Suppressor macrophage treated with lipopolysaccharide for 4 hours (primary cell): ENCODE measurements at regions not wholly inside any gene's neighbourhood (a gene's known extent, or its start where the extent isn't known, plus 50 kb on each side); places are given as distances from the start of the nearest gene placed in this dataset.
A peak's percentile ranks its signal among the peaks of the same experiment; 100 is the strongest.
"Not testable (repeated sequence)": the region's sequence is repeated elsewhere in the genome, so short reads cannot be mapped to it uniquely, and the experiment has no call there.

Experiments
- DNase-seq: peaks from one replicate; pipeline ENCODE4 v3.0.0-alpha.2; 2020

GRCh38 chr11:21625982-21626381 lies 566.9 kb upstream of the ANO5 start:
- DNase-seq: peak; percentile 87

DNA sequence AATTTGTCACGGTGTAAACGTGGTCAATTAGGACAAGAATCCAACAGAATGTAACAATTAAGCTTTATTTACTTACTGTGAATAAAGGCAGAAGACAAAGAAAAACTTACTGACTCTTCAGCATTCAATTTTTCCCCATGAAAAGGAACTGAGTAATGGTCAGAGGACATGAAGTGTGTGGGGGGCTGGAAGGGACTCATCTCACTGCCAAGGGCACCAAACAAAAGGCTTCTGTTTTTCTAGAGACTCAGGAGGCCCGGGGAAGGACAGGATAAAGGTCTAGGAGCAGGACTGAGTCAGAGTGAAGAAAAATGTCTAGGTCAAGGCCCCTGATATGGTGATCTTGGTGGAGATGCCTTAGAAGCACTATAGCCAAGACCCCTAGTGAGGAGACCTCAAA lies 564.2 kb upstream of the ANO5 start:
- peak; percentile 18 for DNase-seq

DNA sequence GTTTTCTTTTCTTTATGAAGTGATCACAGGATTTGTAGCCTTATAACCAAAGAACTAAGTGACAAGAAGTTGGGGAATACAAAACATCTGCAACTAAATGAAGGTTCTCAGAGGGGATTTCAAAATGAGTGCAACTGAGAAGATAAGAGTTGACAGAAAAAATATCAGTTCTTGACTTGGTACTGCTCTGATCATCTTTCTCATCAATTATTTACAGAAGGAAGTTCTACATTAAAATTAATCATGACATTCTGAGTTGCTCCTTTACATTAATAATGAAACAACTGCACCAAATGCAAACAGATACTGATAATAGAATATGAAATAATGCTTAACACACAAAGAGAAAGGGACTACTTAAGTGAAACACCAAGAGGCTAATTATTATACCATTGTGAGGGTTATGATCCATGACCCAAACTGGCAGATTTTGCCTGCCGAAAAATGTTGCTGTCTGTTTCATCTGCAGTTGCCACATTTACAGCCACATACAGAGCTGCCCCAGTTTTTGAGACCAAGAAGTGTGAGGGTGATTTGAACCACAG lies 561.9 kb upstream of the ANO5 start:
- DNase-seq: no peak

- DNase-seq: no peak
Measured at GRCh38 chr11:21631991-21632390, 560.9 kb upstream of the ANO5 start.

GRCh38 chr11:21634491-21634890 lies 558.4 kb upstream of the ANO5 start:
- no peak for DNase-seq

GRCh38 chr11:21634956-21635355 lies 557.9 kb upstream of the ANO5 start:
- no peak for DNase-seq

- DNase-seq: peak; percentile 74
Measured at GRCh38 chr11:21635394-21636145, 557.3 kb upstream of the ANO5 start.

- no peak for DNase-seq
Measured at GRCh38 chr11:21636561-21636960, 556.3 kb upstream of the ANO5 start.

DNA sequence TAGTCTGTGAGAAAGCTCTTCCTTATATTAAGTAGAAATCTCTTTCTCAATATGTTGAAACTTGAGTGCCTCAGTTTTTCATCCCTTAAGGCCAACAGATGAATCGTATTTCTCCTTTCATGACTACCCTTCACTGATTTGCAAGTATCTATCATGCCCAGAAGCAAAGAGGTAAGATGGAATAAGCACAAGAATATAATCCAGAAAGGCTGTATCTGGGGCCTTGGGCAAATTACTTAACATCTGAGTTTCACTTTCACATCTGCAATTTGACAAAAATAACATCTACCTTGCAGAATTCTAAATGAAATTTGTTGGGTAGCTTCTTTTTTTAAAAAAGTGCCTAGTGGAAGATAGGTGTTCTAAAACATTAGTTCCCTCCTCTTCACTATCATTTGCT lies 552.4 kb upstream of the ANO5 start:
- peak; percentile 36 for DNase-seq

DNA sequence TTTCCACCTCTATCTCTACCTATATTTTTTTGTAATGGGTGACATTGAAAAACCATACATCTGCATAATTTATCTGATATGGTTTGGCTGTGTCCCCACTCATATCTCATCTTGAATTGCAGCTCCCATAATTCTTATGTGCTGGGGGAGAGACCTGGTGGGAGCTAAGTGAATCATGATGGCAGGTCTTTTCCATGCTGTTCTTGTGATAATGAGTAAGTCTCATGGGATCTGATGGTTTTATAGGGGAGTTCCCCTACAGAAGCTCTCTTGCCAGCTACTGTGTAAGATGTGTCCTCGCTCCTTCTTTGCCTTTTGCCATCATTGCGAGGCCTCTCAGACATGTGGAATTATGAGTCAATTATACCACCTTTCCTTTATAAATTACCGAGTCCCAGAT lies 551.0 kb upstream of the ANO5 start:
- peak; percentile 29 for DNase-seq

DNA sequence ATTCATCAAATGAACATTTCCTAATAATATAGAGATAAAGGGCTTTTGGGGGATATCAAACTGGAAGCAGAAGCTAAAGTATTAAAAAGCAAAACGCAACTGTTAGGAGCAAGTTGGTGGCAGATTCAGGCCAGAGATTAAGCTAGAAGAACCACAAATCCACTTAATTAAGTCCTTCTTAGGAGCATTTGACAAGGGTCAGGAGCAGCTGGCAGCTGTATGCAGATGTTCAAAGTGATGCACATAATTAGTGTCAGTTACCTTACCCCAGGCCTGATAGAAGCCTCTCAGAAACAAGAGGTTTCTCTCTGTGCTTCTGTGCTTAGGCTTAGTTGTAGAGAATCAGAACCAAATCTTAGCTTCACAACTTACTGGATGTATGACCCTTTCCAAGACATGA lies 546.5 kb upstream of the ANO5 start:
- DNase-seq: no peak

- no peak for DNase-seq
Measured at GRCh38 chr11:21650961-21651360, 541.9 kb upstream of the ANO5 start.

DNA sequence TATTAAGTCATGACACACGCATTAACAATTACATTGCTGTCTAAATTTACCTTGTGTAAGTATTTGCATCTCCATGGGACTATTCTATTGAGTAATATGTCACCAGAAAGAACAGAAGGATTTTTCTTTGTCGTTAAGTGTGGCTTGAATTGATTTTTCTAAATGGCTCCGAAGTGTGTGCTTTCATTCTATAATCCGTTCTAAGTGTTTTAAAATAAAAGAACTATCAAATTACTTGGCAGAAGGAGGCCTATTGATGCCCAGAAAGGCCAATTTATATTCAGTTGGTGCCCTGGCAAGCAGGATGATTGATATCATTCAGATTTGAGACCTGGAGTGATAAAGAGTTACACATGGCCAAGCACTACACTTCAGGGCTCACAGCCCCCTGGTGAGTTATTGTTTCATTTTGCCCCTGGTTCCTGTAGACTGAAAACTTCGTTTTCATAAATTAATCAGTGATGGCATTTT lies 538.9 kb upstream of the ANO5 start:
- DNase-seq: no peak

GRCh38 chr11:21656065-21656464 lies 536.8 kb upstream of the ANO5 start:
- DNase-seq: no peak

DNA sequence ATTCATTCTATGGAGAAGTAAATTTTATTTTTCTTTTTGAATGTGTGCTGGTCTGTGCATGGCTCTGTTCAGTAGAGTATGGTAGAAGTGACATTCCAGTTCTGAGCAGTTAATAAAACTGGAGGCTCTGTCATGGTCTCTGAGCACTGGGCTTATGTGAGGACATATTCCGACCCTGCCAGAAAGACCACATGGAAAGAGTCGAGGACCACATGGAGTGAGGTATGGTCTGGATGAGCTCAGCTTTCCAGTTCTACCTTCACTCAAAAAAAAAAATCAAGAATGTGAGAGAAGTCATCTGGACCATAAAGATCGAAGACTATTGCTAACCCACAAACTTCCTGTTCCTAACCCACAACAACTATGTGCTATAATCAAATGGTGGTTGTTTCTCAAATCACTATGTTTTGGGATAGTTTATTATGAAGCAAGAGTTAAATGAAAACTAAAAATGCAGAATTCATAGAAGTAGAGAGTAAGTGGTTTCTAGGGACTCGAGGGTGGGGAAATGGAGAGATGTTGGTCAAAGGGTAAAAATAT lies 534.2 kb upstream of the ANO5 start:
- no peak for DNase-seq

DNA sequence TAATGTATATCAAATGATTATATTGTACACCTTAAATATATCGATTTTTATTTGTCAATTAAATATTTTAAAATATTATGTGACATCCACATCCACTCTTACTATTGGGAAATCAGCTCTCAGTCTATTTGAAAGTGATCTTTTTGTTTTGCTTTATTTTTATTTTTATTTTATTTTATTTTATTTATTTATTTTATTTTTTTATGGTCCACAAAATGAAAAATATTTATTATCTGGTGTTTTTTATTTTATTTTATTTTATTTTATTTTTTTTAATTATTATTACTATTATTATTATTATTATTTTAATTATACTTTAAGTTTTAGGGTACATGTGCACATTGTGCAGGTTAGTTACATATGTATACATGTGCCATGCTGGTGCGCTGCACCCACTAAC lies 533.5 kb upstream of the ANO5 start:
- not testable (repeated sequence) for DNase-seq

DNA sequence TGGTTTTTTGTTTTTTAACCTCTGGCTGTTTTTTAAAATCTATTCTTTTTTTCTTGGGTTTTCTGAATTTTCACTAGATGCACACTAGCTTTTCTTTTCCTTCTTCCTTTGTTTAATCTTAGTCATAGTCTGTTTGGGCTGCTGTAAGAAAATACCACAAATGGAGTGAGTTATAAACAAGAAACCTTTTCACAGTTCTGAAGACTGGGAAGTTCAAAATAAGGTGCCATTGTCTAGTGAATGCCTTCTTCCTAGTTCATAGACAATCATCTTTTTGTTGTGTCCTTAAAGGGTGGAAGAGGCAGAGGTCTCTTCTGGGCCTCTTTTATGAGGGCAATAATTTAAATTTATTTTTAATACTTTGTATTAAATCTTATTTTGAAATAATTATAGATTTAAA lies 532.9 kb upstream of the ANO5 start:
- no peak for DNase-seq

GRCh38 chr11:21675049-21675616 lies 517.8 kb upstream of the ANO5 start:
- no peak for DNase-seq

DNA sequence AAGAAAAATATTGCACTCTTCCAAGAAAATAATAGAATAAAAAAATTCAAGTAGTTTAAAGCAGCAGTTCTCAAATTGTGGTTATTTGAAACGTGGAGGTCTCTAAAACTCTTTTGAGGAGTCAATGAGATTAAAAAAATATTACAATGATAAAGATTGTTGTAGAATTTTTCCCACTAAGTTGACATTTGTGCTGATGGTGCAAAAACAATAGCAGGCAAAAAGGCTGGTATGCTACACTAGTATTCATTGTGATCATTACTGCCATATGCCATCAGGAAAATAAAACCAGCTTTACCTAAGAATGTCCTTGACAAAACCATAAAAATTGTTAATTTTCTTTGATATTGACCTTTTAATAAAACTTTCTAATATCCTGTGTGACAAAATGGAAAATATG lies 505.2 kb upstream of the ANO5 start:
- DNase-seq: no peak

GRCh38 chr11:21704539-21704938 lies 488.3 kb upstream of the ANO5 start:
- no peak for DNase-seq

DNA sequence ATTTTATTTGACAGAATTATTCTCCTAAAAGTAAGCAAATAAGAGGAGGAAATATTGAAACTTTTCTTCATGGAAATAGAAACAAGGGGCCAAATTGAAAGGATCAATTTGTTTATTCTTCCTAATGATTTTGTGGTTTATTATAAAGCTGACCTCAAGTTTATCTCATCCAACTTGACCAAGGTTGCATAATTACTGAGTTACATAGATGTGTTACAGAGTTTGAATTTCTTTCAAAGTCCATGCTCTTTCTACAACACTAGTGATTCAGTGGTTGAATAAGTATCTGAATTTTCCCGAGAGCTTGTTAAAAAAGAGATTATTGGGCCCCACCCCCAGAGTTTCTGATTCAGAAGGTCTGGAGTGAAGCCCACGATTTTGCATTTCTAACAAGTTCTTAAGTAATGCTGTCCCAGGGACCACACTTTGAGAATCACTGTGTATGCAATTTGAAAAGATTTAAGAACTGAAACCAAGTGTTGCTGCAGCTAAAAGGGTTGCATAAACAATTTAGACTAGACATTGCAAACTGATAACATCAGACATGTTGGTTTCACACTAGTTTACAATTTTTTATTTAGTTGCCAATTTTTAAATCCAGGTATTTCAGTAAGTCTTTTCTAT lies 485.7 kb upstream of the ANO5 start:
- peak; percentile 31 for DNase-seq

- DNase-seq: no peak
Measured at GRCh38 chr11:21710809-21711208, 482.1 kb upstream of the ANO5 start.

DNA sequence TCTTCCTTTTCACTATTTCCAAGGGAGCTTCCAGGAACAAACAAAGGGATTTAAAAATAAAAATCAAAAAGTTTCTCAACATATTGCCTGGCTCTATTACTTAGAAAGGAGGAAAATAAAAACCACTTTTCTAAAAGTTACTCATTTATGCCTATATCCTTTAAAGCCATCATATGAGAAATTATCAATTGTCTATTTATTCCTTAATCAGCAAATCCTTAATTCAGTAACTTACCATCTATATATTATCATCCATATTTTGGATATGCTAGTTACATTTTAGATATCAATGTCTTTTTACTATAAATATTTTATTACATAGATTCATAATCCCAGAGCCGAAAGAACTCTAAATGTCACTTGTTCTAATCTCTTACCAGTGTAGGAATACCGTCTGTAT lies 481.5 kb upstream of the ANO5 start:
- no peak for DNase-seq

- DNase-seq: no peak
Measured at GRCh38 chr11:21723678-21724077, 469.2 kb upstream of the ANO5 start.
